Keratinocyte (primary cell): ENCODE measurements at regions not wholly inside any gene's neighbourhood (a gene's known extent, or its start where the extent isn't known, plus 50 kb on each side); places are given as distances from the start of the nearest gene placed in this dataset.
"Not testable (repeated sequence)": the region's sequence is repeated elsewhere in the genome, so short reads cannot be mapped to it uniquely, and the experiment has no call there.

Experiments
- DNase-seq: peaks from one replicate; pipeline ENCODE4 v3.0.0-alpha.2; 2011; ENCODE audit warnings: low read depth, missing footprints, low spot score
- FAIRE-seq: peaks from 2 replicates; lab custom pipeline; 2011; peaks lifted over from hg19 to GRCh38; lab: Jason Lieb, UNC
- H2AFZ ChIP-seq: 2 replicates; pipeline ENCODE4 v1.6.0; 2012; ENCODE audit warnings: low read length, control low read depth, inconsistent platforms; ENCODE audit not compliant: control insufficient read depth
- H3K27ac ChIP-seq: 2 replicates; pipeline ENCODE4 v1.5.1; 2011; ENCODE audit warnings: low read length; ENCODE audit not compliant: control insufficient read depth, insufficient read depth
- H3K27me3 ChIP-seq: 3 replicates; pipeline ENCODE4 v1.6.0; 2011; ENCODE audit warnings: low read length; ENCODE audit not compliant: control insufficient read depth, insufficient read depth; ENCODE audit errors: extremely low read depth
- H3K36me3 ChIP-seq, 2 experiments: 2 replicates in 1 of 2; 3 replicates in 1 of 2; pipeline ENCODE4 v1.5.1; 2011; ENCODE audit warnings: low read length in 2 of 2, mild to moderate bottlenecking in 1 of 2; ENCODE audit not compliant: control insufficient read depth in 2 of 2, insufficient read depth in 2 of 2; ENCODE audit errors: extremely low read depth in 1 of 2
- H3K4me1 ChIP-seq: 3 replicates; pipeline ENCODE4 v1.5.1; 2011; ENCODE audit warnings: low read length; ENCODE audit not compliant: control insufficient read depth, insufficient read depth; ENCODE audit errors: extremely low read depth
- H3K4me2 ChIP-seq: 3 replicates; pipeline ENCODE4 v1.6.0; 2011; ENCODE audit warnings: low read depth, low read length; ENCODE audit not compliant: control insufficient read depth, insufficient read depth; ENCODE audit errors: extremely low read depth
- H3K4me3 ChIP-seq, 3 experiments: fragments of 200-600 bp in 1 of 3; sonication (generic) in 1 of 3; 2 replicates in 2 of 3; 3 replicates in 1 of 3; pipeline ENCODE4 v1.5.1; 2011 to 2016; ENCODE audit warnings: low read length in 3 of 3, mild to moderate bottlenecking in 3 of 3, control low read depth in 2 of 3, inconsistent platforms in 1 of 3, low read depth in 1 of 3, mixed read lengths in 1 of 3, mixed run types in 1 of 3, moderate library complexity in 1 of 3; ENCODE audit not compliant: control insufficient read depth in 2 of 3, insufficient read depth in 2 of 3; ENCODE audit errors: extremely low read depth in 1 of 3
- H3K79me2 ChIP-seq: 2 replicates; pipeline ENCODE4 v1.6.0; 2012; ENCODE audit warnings: low read length; ENCODE audit not compliant: control insufficient read depth, insufficient read depth
- H3K9ac ChIP-seq: 3 replicates; pipeline ENCODE4 v1.6.0; 2011; ENCODE audit warnings: low read length; ENCODE audit not compliant: control insufficient read depth, insufficient read depth; ENCODE audit errors: extremely low read depth
- H3K9me1 ChIP-seq: 3 replicates; pipeline ENCODE4 v1.6.0; 2011; ENCODE audit warnings: low read length; ENCODE audit not compliant: control insufficient read depth, insufficient read depth; ENCODE audit errors: extremely low read depth
- H3K9me3 ChIP-seq: 2 replicates; pipeline ENCODE4 v1.5.1; 2012; ENCODE audit warnings: low read depth, low read length; ENCODE audit not compliant: control insufficient read depth
- H4K20me1 ChIP-seq: 3 replicates; pipeline ENCODE4 v1.6.0; 2011; ENCODE audit warnings: low read length; ENCODE audit not compliant: control insufficient read depth, insufficient read depth; ENCODE audit errors: extremely low read depth
- CTCF ChIP-seq, 3 experiments: IDR thresholded peaks in 1 of 3; conservative IDR thresholded peaks in 1 of 3; optimal IDR thresholded peaks in 1 of 3; 2 replicates in 2 of 3; 3 replicates in 1 of 3; pipeline versions ENCODE3 to v1.5.1; 2011; ENCODE audit warnings: low read length in 3 of 3, mild to moderate bottlenecking in 3 of 3, moderate library complexity in 2 of 3, control low read depth in 1 of 3, inconsistent platforms in 1 of 3; ENCODE audit not compliant: insufficient read depth in 2 of 3; ENCODE audit errors: extremely low read depth in 1 of 3
- EZH2 ChIP-seq: IDR thresholded peaks from one replicate; pipeline ENCODE4 v1.6.1; 2012; ENCODE audit warnings: inconsistent platforms, mild to moderate bottlenecking, low read length, moderate library complexity
- dilution Hi-C: fragments of 300-500 bp; cut with MboI; formaldehyde crosslinking; loops from one replicate; pipeline ENCODE4 v1.7.0; 2020; ENCODE audit warnings: low sequenced_read_pairs; ENCODE audit not compliant: extremely low pct_ligation_motif_present

- H3K36me3 ChIP-seq = no peaks in the 10 kb centered on the region
- no peaks in the 10 kb centered on the region for H3K4me1 ChIP-seq
- dilution Hi-C loops = no loop called here
- FAIRE-seq (no peak), DNase-seq (no peak)
- H3K4me2 ChIP-seq = no peak overlapping the region
- no peak overlapping the region for H3K27ac ChIP-seq
- no peaks in the 10 kb centered on the region for H3K79me2 ChIP-seq
- no peak overlapping the region for H3K4me3 ChIP-seq
- no peak overlapping the region for H2AFZ ChIP-seq
- no peaks in the 10 kb centered on the region for H4K20me1 ChIP-seq
- TF ChIP-seq EZH2 (no peak), CTCF (optimal IDR thresholded peaks at IDR 0.05 in 1 of 3, IDR thresholded peaks at IDR 0.05 in 1 of 3, conservative IDR thresholded peaks at IDR 0.05 in 1 of 3; ENCODE audit: extremely low read depth in 1 of 3, insufficient read depth in 2 of 3, low read length in 3 of 3) (no peak)
- H3K9ac ChIP-seq = no peak overlapping the region
- H3K9me1 ChIP-seq = no peaks in the 10 kb centered on the region
- H3K27me3 ChIP-seq = no peaks in the 10 kb centered on the region
- H3K9me3 ChIP-seq = no peaks in the 10 kb centered on the region
Observed at GRCh38 chr2:163028807-163029206, 190.2 kb upstream of the KCNH7 start.

GRCh38 chr2:163026136-163026775, 187.7 kb upstream of the KCNH7 start:
- H3K4me1 ChIP-seq, H4K20me1 ChIP-seq, DNase-seq, H3K27ac ChIP-seq, FAIRE-seq, H3K9me3 ChIP-seq, H3K4me2 ChIP-seq, H2AFZ ChIP-seq, H3K4me3 ChIP-seq, H3K9ac ChIP-seq, dilution Hi-C loops, H3K79me2 ChIP-seq, H3K27me3 ChIP-seq, H3K36me3 ChIP-seq, H3K9me1 ChIP-seq: not testable (repeated sequence)

DNA sequence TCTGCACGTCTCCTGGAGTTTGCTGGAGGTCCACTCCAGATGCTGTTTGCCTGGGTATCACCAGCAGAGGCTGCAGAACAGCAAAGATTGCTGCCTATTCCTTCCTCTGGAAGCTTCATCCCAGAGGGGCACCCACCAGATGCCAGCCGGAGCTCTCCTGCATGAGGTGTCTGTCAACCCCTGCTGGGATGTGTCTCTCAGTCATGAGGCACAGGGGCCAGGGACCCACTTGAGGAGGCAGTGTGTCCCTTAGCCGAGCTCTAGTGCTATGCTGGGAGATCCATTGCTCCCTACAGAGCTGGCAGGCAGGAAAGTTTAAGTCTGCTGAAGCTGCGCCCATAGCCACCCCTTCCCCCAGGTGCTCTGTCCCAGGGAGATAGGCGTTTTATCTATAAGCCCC, 178.3 kb upstream of the KCNH7 start:
- H3K36me3 ChIP-seq, H3K27ac ChIP-seq, H3K27me3 ChIP-seq, H4K20me1 ChIP-seq, H3K4me3 ChIP-seq, H3K9me1 ChIP-seq, dilution Hi-C loops, FAIRE-seq, H3K79me2 ChIP-seq, H3K9ac ChIP-seq, H3K9me3 ChIP-seq, H3K4me2 ChIP-seq, DNase-seq, H3K4me1 ChIP-seq, H2AFZ ChIP-seq: not testable (repeated sequence)
